Activated CD8-positive, alpha-beta T cell treated with anti-CD3 and anti-CD28 coated beads for 36 hours (primary cell): ENCODE measurements at regions not wholly inside any gene's neighbourhood (a gene's known extent, or its start where the extent isn't known, plus 50 kb on each side); places are given as distances from the start of the nearest gene placed in this dataset.

Experiments used
- ATAC-seq: fragments of 200-7000 bp; cut with Tn5 transposase; one replicate; pipeline ENCODE4 v1.10.0; 2021; ENCODE audit warnings: mild to moderate bottlenecking, moderate library complexity
- CTCF ChIA-PET: fragments of 350-600 bp; sonication (Branson Sonifier 250); formaldehyde crosslinking; loops from one replicate; lab custom pipeline; 2021; ENCODE audit warnings: antibody characterized with exemption; lab: Charles Lee
- POLR2A ChIA-PET: fragments of 350-600 bp; sonication (Branson Sonifier 250); formaldehyde crosslinking; loops from one replicate; lab custom pipeline; 2021; ENCODE audit warnings: antibody characterized with exemption; lab: Charles Lee
- DNase-seq: peaks from one replicate; pipeline ENCODE4 v3.0.0-alpha.2; 2020
- H3K27ac Mint-ChIP-seq: one replicate; pipeline ENCODE4 v1.8.0; 2021; ENCODE audit warnings: mild to moderate bottlenecking, mixed read lengths
- H3K27me3 Mint-ChIP-seq: one replicate; pipeline ENCODE4 v1.8.0; 2021; ENCODE audit warnings: mixed read lengths
- H3K36me3 Mint-ChIP-seq: one replicate; pipeline ENCODE4 v1.8.0; 2021; ENCODE audit warnings: low read depth, mixed read lengths
- H3K4me1 Mint-ChIP-seq: one replicate; pipeline ENCODE4 v1.8.0; 2021; ENCODE audit warnings: low read depth, mixed read lengths
- H3K4me3 Mint-ChIP-seq: one replicate; pipeline ENCODE4 v1.8.0; 2021; ENCODE audit warnings: mild to moderate bottlenecking, moderate library complexity, mixed read lengths
- H3K9me3 Mint-ChIP-seq: one replicate; pipeline ENCODE4 v1.8.0; 2021; ENCODE audit warnings: mixed read lengths
- CTCF ChIP-seq: fragments of 200-600 bp; IDR thresholded peaks from one replicate; pipeline ENCODE4 v1.8.0; 2022; ENCODE audit warnings: antibody characterized with exemption, mild to moderate bottlenecking
- intact Hi-C: fragments of 100-400 bp; cut with micrococcal nuclease; formaldehyde crosslinking; loops from one replicate; pipeline ENCODE4 v1.10.0; 2022

GRCh38 chrX:113929004-113929403 is 654.9 kb upstream of the HTR2C start:
- DNase-seq = no peak
- ChIA-PET POLR2A (no interaction called here), CTCF (no interaction called here)
- H3K4me3 Mint-ChIP-seq = no peak overlapping the region
- ATAC-seq = no peak
- no peak overlapping the region for H3K27ac Mint-ChIP-seq
- no peaks in the 10 kb centered on the region for H3K36me3 Mint-ChIP-seq
- no peaks in the 10 kb centered on the region for H3K27me3 Mint-ChIP-seq
- intact Hi-C loops = no loop called here
- no peak for TF ChIP-seq CTCF
- no peaks in the 10 kb centered on the region for H3K4me1 Mint-ChIP-seq
- peaks cover 4% of the 10 kb centered on the region for H3K9me3 Mint-ChIP-seq

- intact Hi-C loops = no loop called here
- TF ChIP-seq CTCF = no peak
- CTCF ChIA-PET = no interaction called here
- Mint-ChIP-seq H3K9me3 (peaks cover 2% of the 10 kb centered on the region), H3K4me1 (no peaks in the 10 kb centered on the region), H3K27ac (no peak overlapping the region), H3K4me3 (no peak overlapping the region), H3K27me3 (no peaks in the 10 kb centered on the region), H3K36me3 (no peaks in the 10 kb centered on the region)
- POLR2A ChIA-PET = no interaction called here
- ATAC-seq (no peak), DNase-seq (no peak)
Observed at GRCh38 chrX:113920661-113921060, 663.2 kb upstream of the HTR2C start.

- Mint-ChIP-seq H3K9me3 (no peaks in the 10 kb centered on the region), H3K36me3 (no peaks in the 10 kb centered on the region), H3K4me1 (no peaks in the 10 kb centered on the region), H3K4me3 (no peak overlapping the region), H3K27me3 (no peaks in the 10 kb centered on the region), H3K27ac (no peak overlapping the region)
- ChIA-PET POLR2A (no interaction called here), CTCF (no interaction called here)
- ATAC-seq (no peak), DNase-seq (no peak)
- intact Hi-C loops = no loop called here
- no peak for TF ChIP-seq CTCF
Observed at GRCh38 chrX:113919387-113919786, 664.5 kb upstream of the HTR2C start.

- ATAC-seq (no peak), DNase-seq (no peak)
- ChIA-PET POLR2A (no interaction called here), CTCF (no interaction called here)
- H3K27me3 Mint-ChIP-seq = no peaks in the 10 kb centered on the region
- no peaks in the 10 kb centered on the region for H3K4me1 Mint-ChIP-seq
- no peak overlapping the region for H3K27ac Mint-ChIP-seq
- intact Hi-C loops = no loop called here
- H3K9me3 Mint-ChIP-seq = no peaks in the 10 kb centered on the region
- no peak overlapping the region for H3K4me3 Mint-ChIP-seq
- TF ChIP-seq CTCF = no peak
- no peaks in the 10 kb centered on the region for H3K36me3 Mint-ChIP-seq
Observed at GRCh38 chrX:113906168-113906567, 677.7 kb upstream of the HTR2C start.

- intact Hi-C loops = no loop called here
- Mint-ChIP-seq H3K4me3 (no peak overlapping the region), H3K36me3 (no peaks in the 10 kb centered on the region), H3K9me3 (peaks cover 3% of the 10 kb centered on the region), H3K27me3 (no peaks in the 10 kb centered on the region), H3K4me1 (no peaks in the 10 kb centered on the region), H3K27ac (no peak overlapping the region)
- ChIA-PET CTCF (no interaction called here), POLR2A (no interaction called here)
- TF ChIP-seq CTCF = no peak
- no peak for ATAC-seq
- DNase-seq = no peak
Observed at GRCh38 chrX:113892891-113893290, 691.0 kb upstream of the HTR2C start.
